ENCODE measurements at regions not wholly inside any gene's neighbourhood (a gene's known extent, or its start where the extent isn't known, plus 50 kb on each side); places are given as distances from the start of the nearest gene placed in this dataset.

GRCh38 chr16:85452364-85453193 lies 160.5 kb upstream of the GSE1 start:
- H2BK5ac ChIP-seq (ENCODE audit: low read depth, low read length, poor library complexity, severe bottlenecking) = no peak overlapping the region
- ATAC-seq (ENCODE audit: low read depth) = no peak
- no peaks in the 10 kb centered on the region for H3K9me1 ChIP-seq (ENCODE audit: insufficient read depth, low read length)
- intact Hi-C loops (cut with micrococcal nuclease) (no loop called here), dilution Hi-C loops (cut with HindIII; ENCODE audit: low sequenced_read_pairs, unreplicated experiment) (no loop called here), in situ Hi-C loops (cut with MboI; ENCODE audit: low sequenced_read_pairs) (no loop called here)
- H2AFZ ChIP-seq (replicated peaks; ENCODE audit: low read length, poor library complexity) = no peak overlapping the region
- no peak overlapping the region for H3K56ac ChIP-seq (ENCODE audit: extremely low read depth, insufficient read depth, low read length)
- no peak overlapping the region for H3K4me3 ChIP-seq (ENCODE audit: insufficient read depth, low read depth, low read length)
- no peak overlapping the region for H3K14ac ChIP-seq (replicated peaks; ENCODE audit: low read depth, low read length)
- no peak overlapping the region for H2AK9ac ChIP-seq (replicated peaks; ENCODE audit: low read depth, low read length, poor library complexity)
- peaks cover 76% of the 10 kb centered on the region for H4K20me1 ChIP-seq (ENCODE audit: insufficient read depth, low read length)
- no peak overlapping the region for H3K27ac ChIP-seq (ENCODE audit: insufficient read depth, low read length)
- H4K5ac ChIP-seq (ENCODE audit: low read depth, low read length) = no peak overlapping the region
- CTCF ChIA-PET = no interaction called here
- H3K79me1 ChIP-seq (ENCODE audit: low read depth in 1 of 2, low read length in 2 of 2) = peaks cover 4 to 9% of the 10 kb centered on the region in 2 experiments; a peak in 1 of 4 replicates
- H3K18ac ChIP-seq (ENCODE audit: low read depth, low read length) = no peak overlapping the region
- H3K27me3 ChIP-seq (ENCODE audit: control insufficient read depth, insufficient read depth, low read length) = no peaks in the 10 kb centered on the region
- no peak overlapping the region for H3K4ac ChIP-seq (ENCODE audit: low read depth, low read length)
- DNase-seq = no peak
- H3K23ac ChIP-seq (ENCODE audit: low read depth, low read length) = no peak overlapping the region
- BruUV-seq (replicated peaks) = no TSS peak
- no peak overlapping the region for H2BK15ac ChIP-seq (ENCODE audit: low read depth, low read length)
- H2BK20ac ChIP-seq (ENCODE audit: low read depth, low read length) = no peak overlapping the region
- H4K8ac ChIP-seq (ENCODE audit: low read depth in 2 of 2, low read length in 2 of 2) = no peak overlapping the region
- H3K4me2 ChIP-seq (ENCODE audit: low read depth, low read length) = no peak overlapping the region
- H3K9me3 ChIP-seq (ENCODE audit: control insufficient read depth, insufficient read depth, low read length) = no peaks in the 10 kb centered on the region
- no peak for TF ChIP-seq MAFK (IDR thresholded peaks at IDR 0.05; ENCODE audit: low read depth, low read length)
- H2BK120ac ChIP-seq (ENCODE audit: low read depth, low read length) = no peak overlapping the region
- no peak overlapping the region for H4K91ac ChIP-seq (ENCODE audit: insufficient read depth, low read depth, low read length)
- POLR2A ChIA-PET (ENCODE audit: unreplicated experiment) = no interaction called here
- H3K9ac ChIP-seq (ENCODE audit: low read depth, low read length) = no peak overlapping the region
- H3K36me3 ChIP-seq (ENCODE audit: control insufficient read depth, insufficient read depth, low read length) = no peaks in the 10 kb centered on the region
- 60% methylated on average over 1 of the region's 20 CpGs; no CpG with 5 or more reads in 1 of the 2 experiments for WGBS, 2 experiments (ENCODE audit: extremely low coverage in 2 of 2, insufficient read length in 1 of 2)
- no peak overlapping the region for H2AK5ac ChIP-seq (ENCODE audit: low read depth, low read length)
- H3K4me1 ChIP-seq (ENCODE audit: control insufficient read depth, insufficient read depth, low read length) = peaks cover 3% of the 10 kb centered on the region; the same call in 1 of the 2 replicates

Measured in IMR-90 (cell line).